ENCODE measurements at regions not wholly inside any gene's neighbourhood (a gene's known extent, or its start where the extent isn't known, plus 50 kb on each side); places are given as distances from the start of the nearest gene placed in this dataset.

GRCh38 chr10:120052964-120053702, 160.6 kb downstream of the SEC23IP start:
- TF ChIP-seq CTCF (IDR thresholded peaks at IDR 0.05) (no peak), EZH2phosphoT487 (IDR thresholded peaks at IDR 0.05) (no peak)

Measured in neural progenitor cell (in vitro differentiated cells).